HG02571 (cell line): ENCODE measurements at regions not wholly inside any gene's neighbourhood (a gene's known extent, or its start where the extent isn't known, plus 50 kb on each side); places are given as distances from the start of the nearest gene placed in this dataset.
"Not testable (repeated sequence)": the region's sequence is repeated elsewhere in the genome, so short reads cannot be mapped to it uniquely, and the experiment has no call there.

Experiments
- ATAC-seq: cut with Tn5 transposase; IDR thresholded peaks from one replicate; pipeline ENCODE4 v1.9.1; 2021; ENCODE audit warnings: mild to moderate bottlenecking, moderate library complexity; ENCODE audit not compliant: unreplicated experiment

- ATAC-seq = no peak
Observed at GRCh38 chr4:58413849-58414248, 1303.7 kb upstream of the IGFBP7 start.

- no peak for ATAC-seq
Observed at GRCh38 chr4:58411904-58412303, 1301.7 kb upstream of the IGFBP7 start.

GRCh38 chr4:58406762-58407161, 1296.6 kb upstream of the IGFBP7 start:
- no peak for ATAC-seq

- ATAC-seq = no peak
Observed at GRCh38 chr4:58368221-58368620, 1258.0 kb upstream of the IGFBP7 start.

- ATAC-seq = no peak
Observed at GRCh38 chr4:58360354-58361133, 1250.4 kb upstream of the IGFBP7 start.

GRCh38 chr4:58359590-58359989, 1249.4 kb upstream of the IGFBP7 start:
- ATAC-seq = no peak

GRCh38 chr4:58357947-58358346, 1247.8 kb upstream of the IGFBP7 start:
- no peak for ATAC-seq

- ATAC-seq = no peak
Observed at GRCh38 chr4:58325070-58325469, 1214.9 kb upstream of the IGFBP7 start.

- no peak for ATAC-seq
Observed at GRCh38 chr4:58313444-58313843, 1203.3 kb upstream of the IGFBP7 start.

GRCh38 chr4:58303456-58303855, 1193.3 kb upstream of the IGFBP7 start:
- ATAC-seq = no peak

GRCh38 chr4:58301376-58301999, 1191.3 kb upstream of the IGFBP7 start:
- no peak for ATAC-seq

- no peak for ATAC-seq
Observed at GRCh38 chr4:58286335-58286734, 1176.2 kb upstream of the IGFBP7 start.

GRCh38 chr4:58280928-58281327, 1170.7 kb upstream of the IGFBP7 start:
- ATAC-seq = not testable (repeated sequence)

- ATAC-seq = no peak
Observed at GRCh38 chr4:58275856-58276255, 1165.7 kb upstream of the IGFBP7 start.

- no peak for ATAC-seq
Observed at GRCh38 chr4:58274553-58274952, 1164.4 kb upstream of the IGFBP7 start.

GRCh38 chr4:58272311-58272710, 1162.1 kb upstream of the IGFBP7 start:
- ATAC-seq = no peak

- no peak for ATAC-seq
Observed at GRCh38 chr4:58265734-58266133, 1155.5 kb upstream of the IGFBP7 start.

- no peak for ATAC-seq
Observed at GRCh38 chr4:58261526-58261925, 1151.3 kb upstream of the IGFBP7 start.

- no peak for ATAC-seq
Observed at GRCh38 chr4:58254291-58254690, 1144.1 kb upstream of the IGFBP7 start.

GRCh38 chr4:58252656-58253055, 1142.5 kb upstream of the IGFBP7 start:
- no peak for ATAC-seq

- no peak for ATAC-seq
Observed at GRCh38 chr4:58247792-58248191, 1137.6 kb upstream of the IGFBP7 start.

- no peak for ATAC-seq
Observed at GRCh38 chr4:58225460-58225859, 1115.3 kb upstream of the IGFBP7 start.

- ATAC-seq = no peak
Observed at GRCh38 chr4:58219179-58219578, 1109.0 kb upstream of the IGFBP7 start.
